GM18868 (cell line): ENCODE measurements at regions not wholly inside any gene's neighbourhood (a gene's known extent, or its start where the extent isn't known, plus 50 kb on each side); places are given as distances from the start of the nearest gene placed in this dataset.
"Not testable (repeated sequence)": the region's sequence is repeated elsewhere in the genome, so short reads cannot be mapped to it uniquely, and the experiment has no call there.

Experiments
- ATAC-seq: cut with Tn5 transposase; IDR thresholded peaks from one replicate; pipeline ENCODE4 v1.9.1; 2021; ENCODE audit warnings: mild to moderate bottlenecking, moderate library complexity; ENCODE audit not compliant: unreplicated experiment

- ATAC-seq = no peak
Measured at GRCh38 chr2:17000184-17000482, 334.5 kb upstream of the CYRIA start.

GRCh38 chr2:16999347-17000183 is 333.9 kb upstream of the CYRIA start:
- ATAC-seq = no peak

DNA sequence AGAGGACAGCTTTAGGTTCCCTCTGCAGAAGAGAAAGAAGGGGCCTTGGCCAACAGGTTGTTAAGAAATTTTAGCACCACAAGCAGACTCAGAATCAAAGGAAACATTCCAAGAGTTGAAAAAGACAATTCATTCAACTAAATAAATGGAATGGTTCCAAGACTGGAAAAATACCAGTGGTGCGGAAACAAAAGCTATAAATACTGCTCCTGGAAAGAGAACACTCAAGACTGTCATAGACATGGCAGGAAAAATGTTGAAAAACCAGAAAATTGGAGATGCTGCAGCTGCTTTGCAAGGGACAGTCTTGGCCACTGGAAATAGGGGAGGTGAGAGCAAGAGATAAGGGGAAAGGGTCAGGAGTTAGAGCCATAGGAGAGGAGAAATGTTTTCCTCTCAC is 312.7 kb upstream of the CYRIA start:
- no peak for ATAC-seq

DNA sequence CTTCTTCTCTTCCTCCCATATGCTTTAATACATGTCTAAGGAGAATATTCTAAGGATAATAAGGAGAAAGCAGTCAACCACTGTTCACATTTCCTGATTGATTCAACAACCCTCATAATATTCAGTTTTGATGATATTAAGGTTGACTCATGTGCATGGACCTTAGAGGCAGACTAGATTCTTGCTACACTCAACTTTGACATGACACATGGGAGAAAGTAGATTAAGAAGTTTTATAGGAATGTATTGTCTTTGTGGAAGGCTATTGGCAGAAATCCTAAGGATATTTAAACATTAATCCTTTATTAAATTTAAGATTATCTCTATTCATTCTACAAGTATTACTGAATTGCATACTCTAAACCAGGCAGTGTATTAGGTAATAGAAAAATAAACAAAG is 309.1 kb upstream of the CYRIA start:
- no peak for ATAC-seq

DNA sequence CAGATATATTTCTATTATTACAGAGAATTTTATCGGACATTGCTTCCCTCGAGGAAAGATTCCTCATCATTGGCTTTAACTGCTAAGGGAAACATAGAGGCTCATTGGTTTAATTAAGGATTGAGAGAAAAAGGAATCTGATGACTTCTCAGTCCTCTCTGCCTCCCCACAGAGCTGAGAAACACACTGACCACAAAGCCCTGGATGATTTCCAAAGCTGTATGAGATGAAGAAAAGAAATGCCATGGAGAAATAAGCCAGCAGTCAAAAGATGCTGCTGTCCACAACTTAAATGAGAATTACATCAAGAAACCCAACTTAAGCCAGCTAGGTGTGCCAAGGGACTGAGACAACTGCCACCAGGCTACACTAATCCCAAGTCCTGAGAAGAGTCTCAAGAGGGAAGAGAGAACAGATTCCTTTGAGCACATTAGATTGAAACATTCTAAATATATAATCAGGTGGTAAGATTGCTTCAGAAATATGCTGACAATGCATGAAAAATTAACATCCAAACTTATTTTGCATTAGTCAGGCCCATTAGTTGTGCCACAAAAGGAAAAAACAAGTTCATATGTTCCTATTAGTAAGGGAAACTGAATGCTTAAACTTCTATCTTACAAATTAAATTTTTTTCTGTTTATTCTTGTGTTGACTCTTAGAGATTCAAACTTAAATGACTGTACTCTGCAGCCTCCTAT is 308.1 kb upstream of the CYRIA start:
- ATAC-seq = no peak

- no peak for ATAC-seq
Measured at GRCh38 chr2:16972276-16972675, 306.6 kb upstream of the CYRIA start.

- no peak for ATAC-seq
Measured at GRCh38 chr2:16971722-16972234, 306.1 kb upstream of the CYRIA start.

GRCh38 chr2:16970948-16971347 is 305.3 kb upstream of the CYRIA start:
- ATAC-seq = not testable (repeated sequence)

GRCh38 chr2:16962505-16962904 is 296.9 kb upstream of the CYRIA start:
- no peak for ATAC-seq

DNA sequence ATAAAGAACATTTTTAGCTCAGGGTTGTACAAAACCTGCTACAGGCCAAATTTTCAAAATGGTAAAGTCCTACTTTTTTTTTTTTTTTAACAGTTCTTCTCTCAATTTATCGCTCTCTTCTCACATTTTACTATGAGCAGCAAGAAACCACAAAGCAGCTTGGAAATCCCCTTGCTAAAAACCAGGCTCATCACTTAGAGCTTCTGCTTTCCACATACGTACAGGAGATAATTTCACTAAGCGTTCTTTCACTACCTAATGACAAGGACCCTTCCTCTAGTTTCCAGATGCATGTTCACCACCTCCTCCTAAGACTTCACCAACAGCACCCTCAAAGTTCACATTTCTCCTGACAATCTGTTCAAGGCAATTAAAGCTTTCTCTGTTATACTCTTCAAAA is 294.9 kb upstream of the CYRIA start:
- ATAC-seq = peak; percentile 81

DNA sequence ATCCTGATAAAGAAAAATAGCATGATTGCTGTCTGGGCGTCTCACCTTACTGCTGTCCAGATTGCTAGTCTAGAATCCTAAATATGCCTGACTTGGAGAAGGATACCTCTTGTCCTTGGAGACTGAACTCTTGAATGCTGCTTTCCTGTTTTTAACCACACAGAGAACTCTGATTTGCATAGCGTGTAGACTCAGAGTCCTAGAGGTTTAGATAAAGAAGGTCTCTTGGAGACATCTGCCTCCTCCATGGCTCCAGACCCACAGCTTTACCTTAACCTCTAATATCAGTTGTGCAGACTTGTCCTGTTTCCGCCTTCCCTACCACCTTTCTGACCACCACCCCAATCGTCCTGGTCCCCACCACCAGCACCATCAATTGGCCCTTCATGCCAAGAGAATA is 292.6 kb upstream of the CYRIA start:
- ATAC-seq = no peak

GRCh38 chr2:16952805-16953204 is 287.2 kb upstream of the CYRIA start:
- ATAC-seq = no peak

- no peak for ATAC-seq
Measured at GRCh38 chr2:16952368-16952767, 286.7 kb upstream of the CYRIA start.

- ATAC-seq = no peak
Measured at GRCh38 chr2:16950436-16950835, 284.8 kb upstream of the CYRIA start.

DNA sequence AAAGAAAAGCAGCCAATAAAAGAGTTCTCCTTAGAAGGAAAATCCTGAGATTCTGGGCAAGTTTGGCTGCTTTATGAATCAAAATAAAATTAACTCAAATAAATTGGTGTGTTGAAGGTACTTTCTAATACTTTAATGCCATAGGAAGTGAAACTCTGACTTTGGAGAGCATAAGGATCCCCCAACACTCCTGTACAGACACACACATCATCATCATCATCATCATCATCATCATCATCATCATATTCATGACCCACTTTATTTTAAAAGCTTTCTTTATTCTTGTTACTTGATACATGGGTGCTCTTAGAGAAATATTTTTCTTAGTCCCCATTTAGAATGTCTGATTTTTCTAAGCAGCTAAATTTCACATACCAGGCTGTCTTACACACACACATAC is 283.1 kb upstream of the CYRIA start:
- no peak for ATAC-seq

- ATAC-seq = no peak
Measured at GRCh38 chr2:16948053-16948452, 282.4 kb upstream of the CYRIA start.

GRCh38 chr2:16943279-16943958 is 277.8 kb upstream of the CYRIA start:
- ATAC-seq = no peak

DNA sequence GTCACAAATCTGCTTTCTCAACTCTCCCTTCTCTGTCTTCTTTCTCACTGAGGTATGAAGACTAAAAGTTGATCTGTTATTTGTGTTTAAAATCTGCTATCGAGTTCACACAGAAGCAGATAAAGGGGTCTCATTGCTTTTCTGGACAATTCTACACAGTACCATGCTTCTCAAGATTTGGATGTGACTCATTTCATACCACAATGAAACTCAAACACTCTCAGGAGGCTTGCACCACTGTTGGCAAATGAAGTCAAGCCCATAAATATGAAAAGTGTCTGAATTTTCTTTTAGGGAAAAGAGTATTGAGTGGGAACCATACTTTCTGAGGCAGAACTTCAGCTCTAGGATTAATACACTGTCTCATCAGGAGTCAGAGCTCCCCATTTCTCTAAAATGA is 274.6 kb upstream of the CYRIA start:
- no peak for ATAC-seq

DNA sequence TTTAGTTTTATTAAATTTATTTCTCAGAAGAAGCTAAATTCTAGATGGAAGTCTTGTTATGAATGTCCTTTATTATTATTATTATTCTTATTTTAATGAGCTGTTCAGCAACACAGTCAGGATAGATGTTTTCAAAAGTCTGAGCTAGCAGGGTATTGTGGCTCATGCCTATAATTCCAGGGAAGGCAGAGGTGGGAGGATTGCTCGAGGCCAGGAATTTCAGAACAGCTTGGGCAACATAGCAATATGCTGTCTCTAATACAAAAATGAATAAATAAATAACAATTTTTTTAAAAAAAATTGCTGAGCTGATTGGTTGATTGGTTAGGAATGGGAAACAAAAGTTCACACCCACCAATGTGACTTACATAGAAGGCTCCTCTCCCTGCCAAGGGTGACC is 274.1 kb upstream of the CYRIA start:
- ATAC-seq = no peak

GRCh38 chr2:16933355-16933754 is 267.7 kb upstream of the CYRIA start:
- ATAC-seq = no peak

DNA sequence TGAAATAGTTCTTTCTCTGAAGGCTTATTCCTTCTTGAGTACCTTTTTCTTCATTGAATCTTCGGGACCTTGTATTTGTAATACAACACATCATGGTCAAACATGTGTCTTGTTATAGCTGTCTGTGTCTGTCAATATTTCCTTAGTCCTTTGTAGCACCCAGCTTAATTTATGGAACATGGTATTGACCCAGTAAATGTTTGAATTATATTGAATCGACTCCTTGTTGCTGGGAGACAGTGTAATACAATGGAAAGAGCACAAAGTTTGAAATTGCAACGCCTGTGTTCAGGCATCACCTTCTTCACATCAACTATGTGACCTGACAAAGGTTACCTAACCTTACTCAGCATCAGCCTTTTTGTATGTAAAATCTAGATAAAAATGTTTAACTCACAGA is 267.2 kb upstream of the CYRIA start:
- ATAC-seq = no peak

- no peak for ATAC-seq
Measured at GRCh38 chr2:16931441-16931840, 265.8 kb upstream of the CYRIA start.
